Body of pancreas (tissue), 4 donors: ENCODE measurements at regions not wholly inside any gene's neighbourhood (a gene's known extent, or its start where the extent isn't known, plus 50 kb on each side); places are given as distances from the start of the nearest gene placed in this dataset.

ENCODE experiments used
- CTCF ChIP-seq, 7 experiments: fragments of 450-650 bp in 4 of 7; fragments of 200-600 bp in 3 of 7; sonication (generic) in 3 of 7; IDR thresholded peaks; one replicate each; pipeline ENCODE4 v1.5.1; 2016 to 2019; ENCODE audit warnings: antibody characterized with exemption in 7 of 7
- POLR2A ChIP-seq, 3 donors: fragments of 450-650 bp; IDR thresholded peaks; one replicate each; pipeline ENCODE4 v1.6.1; 2016; ENCODE audit warnings: antibody characterized with exemption in 3 of 3, mild to moderate bottlenecking in 2 of 3

GRCh38 chr11:37572491-37573171 is 974.6 kb upstream of the RAG2 start:
- TF ChIP-seq CTCF (IDR thresholded peaks at IDR 0.05): no peak
- TF ChIP-seq POLR2A (IDR thresholded peaks at IDR 0.05): no peak
